Endothelial cell (in vitro differentiated cells): ENCODE measurements at regions not wholly inside any gene's neighbourhood (a gene's known extent, or its start where the extent isn't known, plus 50 kb on each side); places are given as distances from the start of the nearest gene placed in this dataset.

Experiments
- DNase-seq: peaks from one replicate; pipeline ENCODE4 v3.0.0; 2021; ENCODE audit warnings: low spot score
- H3K27ac Mint-ChIP-seq: one replicate; pipeline ENCODE4 v1.8.0; 2021; ENCODE audit warnings: mixed read lengths, inconsistent platforms; ENCODE audit not compliant: unreplicated experiment
- H3K27me3 Mint-ChIP-seq: one replicate; pipeline ENCODE4 v1.8.0; 2021; ENCODE audit warnings: mild to moderate bottlenecking, moderate library complexity, mixed read lengths, inconsistent platforms; ENCODE audit not compliant: unreplicated experiment
- H3K36me3 Mint-ChIP-seq: one replicate; pipeline ENCODE4 v1.8.0; 2021; ENCODE audit warnings: mild to moderate bottlenecking, low read depth, mixed read lengths, inconsistent platforms; ENCODE audit not compliant: unreplicated experiment
- H3K4me1 Mint-ChIP-seq: one replicate; pipeline ENCODE4 v1.8.0; 2021; ENCODE audit warnings: mild to moderate bottlenecking, mixed read lengths, inconsistent platforms; ENCODE audit not compliant: unreplicated experiment
- H3K4me3 Mint-ChIP-seq: one replicate; pipeline ENCODE4 v1.8.0; 2021; ENCODE audit warnings: mild to moderate bottlenecking, mixed read lengths, inconsistent platforms; ENCODE audit not compliant: unreplicated experiment
- H3K9me3 Mint-ChIP-seq: one replicate; pipeline ENCODE4 v1.8.0; 2021; ENCODE audit warnings: mixed read lengths, inconsistent platforms; ENCODE audit not compliant: unreplicated experiment
- CTCF ChIP-seq: fragments of 200-600 bp; sonication (generic); IDR thresholded peaks from one replicate; pipeline ENCODE4 v1.5.0; 2021; ENCODE audit warnings: antibody characterized with exemption; ENCODE audit not compliant: unreplicated experiment

GRCh38 chr15:94703596-94703995, 472.2 kb downstream of the MCTP2 start:
- H3K36me3 Mint-ChIP-seq, result no peaks in the 10 kb centered on the region
- H3K4me1 Mint-ChIP-seq, result no peaks in the 10 kb centered on the region
- peaks cover 1% of the 10 kb centered on the region for H3K27me3 Mint-ChIP-seq
- no peak overlapping the region for H3K4me3 Mint-ChIP-seq
- no peaks in the 10 kb centered on the region for H3K9me3 Mint-ChIP-seq
- no peak overlapping the region for H3K27ac Mint-ChIP-seq
- no peak for DNase-seq
- no peak for TF ChIP-seq CTCF

GRCh38 chr15:94704421-94704820, 473.1 kb downstream of the MCTP2 start:
- Mint-ChIP-seq H3K9me3 (no peaks in the 10 kb centered on the region), H3K4me1 (no peaks in the 10 kb centered on the region), H3K27me3 (peaks cover 1% of the 10 kb centered on the region), H3K4me3 (no peak overlapping the region), H3K36me3 (no peaks in the 10 kb centered on the region), H3K27ac (no peak overlapping the region)
- DNase-seq, result no peak
- TF ChIP-seq CTCF, result no peak

GRCh38 chr15:94704946-94705345, 473.6 kb downstream of the MCTP2 start:
- H3K9me3 Mint-ChIP-seq, result no peaks in the 10 kb centered on the region
- DNase-seq, result no peak
- no peaks in the 10 kb centered on the region for H3K36me3 Mint-ChIP-seq
- H3K4me3 Mint-ChIP-seq, result no peak overlapping the region
- no peak overlapping the region for H3K27ac Mint-ChIP-seq
- H3K4me1 Mint-ChIP-seq, result no peaks in the 10 kb centered on the region
- TF ChIP-seq CTCF, result no peak
- H3K27me3 Mint-ChIP-seq, result peaks cover 1% of the 10 kb centered on the region

- DNase-seq, result no peak
- peaks cover 1% of the 10 kb centered on the region for H3K27me3 Mint-ChIP-seq
- no peak overlapping the region for H3K27ac Mint-ChIP-seq
- TF ChIP-seq CTCF, result no peak
- no peak overlapping the region for H3K4me3 Mint-ChIP-seq
- no peaks in the 10 kb centered on the region for H3K36me3 Mint-ChIP-seq
- H3K4me1 Mint-ChIP-seq, result no peaks in the 10 kb centered on the region
- no peaks in the 10 kb centered on the region for H3K9me3 Mint-ChIP-seq
These were observed 478.0 kb downstream of the MCTP2 start for GRCh38 chr15:94709319-94709718.

- Mint-ChIP-seq H3K27ac (no peak overlapping the region), H3K4me1 (no peaks in the 10 kb centered on the region), H3K36me3 (no peaks in the 10 kb centered on the region), H3K9me3 (no peaks in the 10 kb centered on the region), H3K27me3 (no peaks in the 10 kb centered on the region), H3K4me3 (no peak overlapping the region)
- no peak for TF ChIP-seq CTCF
- no peak for DNase-seq
These were observed 490.8 kb downstream of the MCTP2 start for GRCh38 chr15:94722024-94722636.
